NOMO-1 treated with dmso at 0.1 percent for 144 hours (cell line): ENCODE measurements at regions not wholly inside any gene's neighbourhood (a gene's known extent, or its start where the extent isn't known, plus 50 kb on each side); places are given as distances from the start of the nearest gene placed in this dataset.

Source experiments
- DNase-seq: peaks from one replicate; lab custom pipeline; 2025; ENCODE audit not compliant: unreplicated experiment; lab: John Stamatoyannopoulos, UW

DNA sequence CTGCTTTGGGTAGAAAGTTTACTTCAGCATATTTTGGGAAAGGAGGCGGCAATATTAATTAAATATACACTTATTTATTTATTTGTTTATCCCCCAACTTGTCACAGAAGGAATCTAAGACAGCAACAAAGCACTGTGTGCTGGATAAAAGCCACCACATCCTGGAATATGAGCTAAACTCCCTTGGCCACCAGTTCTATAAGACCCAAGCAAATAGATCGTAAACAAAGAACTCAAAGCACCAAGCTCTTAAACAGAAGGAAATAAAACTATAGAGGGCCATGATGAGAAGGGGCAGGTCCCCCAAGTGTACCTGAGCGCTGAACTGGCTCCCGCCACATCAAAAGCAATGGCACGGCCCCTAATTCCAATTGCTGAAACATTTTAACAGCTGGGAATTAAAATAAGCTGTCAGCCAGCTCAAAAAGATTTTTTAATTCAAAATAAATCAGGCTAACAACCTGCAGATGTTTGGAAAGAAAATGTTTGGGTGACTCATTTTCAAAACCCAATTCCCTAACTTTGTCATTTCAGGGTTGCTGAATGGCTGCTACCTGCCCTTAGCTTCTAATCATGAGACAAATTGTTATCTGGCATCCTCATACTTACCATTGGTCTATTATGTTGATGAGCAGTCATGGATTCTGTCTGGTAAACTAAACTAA lies 127.1 kb downstream of the SLC30A10 start:
- no peak for DNase-seq

DNA sequence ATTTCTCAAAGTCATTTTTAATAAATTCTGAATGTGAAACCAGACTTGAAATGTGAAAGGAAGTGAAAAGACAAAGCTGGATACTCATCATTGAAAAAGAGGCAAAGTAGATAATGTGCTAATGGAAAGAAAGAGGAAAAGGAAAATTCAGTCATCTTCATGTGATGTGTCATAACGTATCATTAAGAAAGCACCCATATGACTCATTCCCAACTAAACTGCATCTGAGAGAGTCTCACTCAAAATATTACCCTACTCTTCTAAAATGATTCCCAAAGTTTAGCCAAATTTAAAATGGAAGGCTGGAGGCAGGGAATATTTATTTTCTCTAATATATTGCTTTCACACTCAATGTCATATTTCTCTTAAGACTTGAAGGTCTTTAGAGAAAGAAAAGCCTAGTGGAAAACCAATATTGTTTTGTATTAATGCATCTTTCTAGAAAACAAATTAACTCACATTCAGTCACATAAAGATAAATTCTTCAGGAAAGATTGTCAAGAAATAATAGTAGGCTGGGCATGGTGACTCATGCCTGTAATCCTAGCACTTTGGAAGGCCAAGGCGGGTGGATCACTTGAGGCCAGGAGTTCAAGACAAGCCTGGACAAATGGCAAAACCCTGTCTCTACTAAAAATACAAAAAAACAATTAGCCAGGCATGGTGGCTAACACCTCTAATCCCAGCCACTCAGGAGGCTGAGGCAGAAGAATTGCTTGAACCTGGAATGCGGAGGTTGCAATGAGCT lies 129.9 kb downstream of the SLC30A10 start:
- no peak for DNase-seq

DNA sequence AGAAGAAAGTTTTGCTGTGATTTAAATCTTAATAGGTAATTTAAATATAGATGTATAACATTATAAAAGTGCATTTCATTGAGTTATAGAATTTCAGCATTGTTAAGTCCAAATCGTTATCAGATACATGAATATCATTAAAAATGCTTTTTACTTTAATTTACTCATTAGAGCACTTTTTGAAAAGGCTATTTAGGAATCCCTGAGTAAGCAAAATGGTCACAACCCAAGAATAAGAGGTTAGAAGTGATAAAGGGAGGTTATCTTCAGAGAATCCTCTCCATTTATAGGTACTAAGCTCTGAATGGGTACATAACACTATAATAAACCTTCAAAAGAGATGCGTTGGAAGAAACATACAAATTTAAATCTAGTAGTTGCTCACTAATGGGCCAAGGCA lies 130.7 kb downstream of the SLC30A10 start:
- no peak for DNase-seq

DNA sequence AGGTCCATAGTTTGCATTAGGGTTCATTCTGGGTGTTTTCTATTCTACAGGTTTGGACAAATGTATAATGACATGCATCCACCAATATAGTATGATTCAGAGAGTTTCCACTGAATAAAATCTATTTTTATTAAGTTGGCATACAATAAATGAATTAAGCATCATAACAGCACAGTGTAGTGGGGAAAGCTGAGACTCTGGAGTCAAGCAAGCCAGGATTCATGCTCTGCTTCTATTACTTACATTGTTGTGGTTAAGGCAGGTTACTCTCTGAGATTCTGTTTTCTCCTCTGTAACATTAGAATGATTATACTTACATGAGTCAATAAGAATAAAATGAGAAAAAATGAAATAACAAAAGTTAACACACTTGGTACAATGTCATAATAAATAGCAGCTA lies 131.3 kb downstream of the SLC30A10 start:
- no peak for DNase-seq

DNA sequence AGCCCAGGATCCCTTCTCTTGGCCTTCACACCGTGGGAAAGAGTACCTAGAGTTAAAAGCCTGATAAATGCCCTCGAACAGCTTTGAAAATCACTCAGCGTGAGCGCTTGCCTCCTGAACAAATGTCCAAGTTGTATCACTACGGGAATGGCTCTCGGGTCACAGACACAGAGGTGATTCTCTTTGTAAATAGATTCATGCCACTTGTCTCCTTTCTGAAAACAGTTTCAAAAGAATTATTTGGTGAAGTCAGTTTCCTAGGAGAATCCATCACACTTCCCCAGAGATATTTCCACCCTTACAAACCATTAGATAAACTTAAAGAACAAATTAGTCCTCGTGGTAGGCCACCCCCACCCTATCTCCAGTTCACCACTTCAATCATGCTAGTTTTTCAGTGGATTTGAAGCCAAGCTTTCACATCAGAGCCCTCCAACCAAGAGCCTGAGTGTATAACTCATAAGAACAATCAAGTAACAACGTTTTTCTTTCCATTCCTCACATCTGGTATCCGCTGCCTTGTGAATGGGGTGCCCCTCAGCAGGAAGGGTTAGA lies 132.9 kb downstream of the SLC30A10 start:
- DNase-seq = no peak

DNA sequence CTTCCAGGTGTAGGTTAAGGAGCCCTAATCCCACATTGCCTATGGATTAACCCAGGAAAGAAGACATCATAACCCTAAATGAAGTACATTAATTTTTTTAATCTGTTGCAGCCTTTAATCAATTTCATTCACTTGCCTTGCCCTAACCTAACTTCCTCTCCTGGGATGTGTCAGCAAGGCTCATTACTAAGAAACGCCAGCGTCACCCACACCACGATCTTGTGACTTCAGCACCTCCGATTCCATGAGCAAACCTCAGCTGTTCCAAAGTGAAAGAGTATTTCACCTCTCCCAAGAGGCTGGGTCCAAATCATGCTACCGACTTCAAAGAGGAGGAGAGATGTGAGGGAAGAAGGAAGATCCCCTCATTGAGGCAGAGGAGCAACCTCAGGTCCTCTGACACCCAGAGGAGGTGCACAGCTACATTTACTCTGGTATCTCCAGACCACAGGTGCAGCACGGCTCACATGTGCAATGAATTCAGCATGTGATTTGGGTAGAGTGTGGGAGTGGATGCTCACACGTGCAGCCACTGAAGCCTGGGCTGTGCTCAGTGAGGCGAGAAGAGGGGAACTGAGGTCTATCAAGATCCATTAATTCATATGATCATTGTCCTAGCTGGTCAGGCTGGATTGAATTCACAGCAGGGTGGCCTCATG lies 134.1 kb downstream of the SLC30A10 start:
- no peak for DNase-seq

DNA sequence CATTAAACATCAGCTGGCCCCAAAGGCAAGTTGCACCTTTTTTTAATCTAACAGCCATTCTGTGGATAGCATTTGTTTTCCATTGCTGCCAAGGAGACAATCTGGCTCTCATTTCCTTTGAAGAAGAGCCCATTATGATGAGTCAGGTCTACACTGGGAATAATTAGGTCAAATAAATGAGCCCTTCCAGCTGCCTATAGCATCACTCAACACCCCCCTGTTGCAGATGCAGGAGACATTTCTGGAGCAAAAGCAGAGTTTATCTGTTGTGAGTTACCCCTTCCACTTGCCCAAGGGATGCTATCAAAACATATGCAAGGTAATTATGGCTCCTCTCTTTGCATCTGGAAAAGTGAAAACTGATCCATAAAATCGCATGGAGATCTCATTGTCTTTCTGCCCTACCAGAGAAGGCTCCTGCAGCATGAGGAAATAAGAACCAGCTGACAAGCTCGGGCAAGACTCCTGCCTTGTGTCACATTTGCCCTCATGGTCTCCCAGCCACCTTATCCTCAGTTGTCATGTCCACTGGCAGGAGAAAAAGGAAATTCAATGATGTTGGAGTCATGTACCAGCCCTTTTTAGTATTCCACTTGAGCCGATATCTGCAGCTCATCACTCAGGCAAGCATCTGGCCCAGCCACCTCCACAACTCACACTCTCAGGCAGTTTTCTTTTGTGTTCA lies 135.9 kb downstream of the SLC30A10 start:
- DNase-seq = no peak

DNA sequence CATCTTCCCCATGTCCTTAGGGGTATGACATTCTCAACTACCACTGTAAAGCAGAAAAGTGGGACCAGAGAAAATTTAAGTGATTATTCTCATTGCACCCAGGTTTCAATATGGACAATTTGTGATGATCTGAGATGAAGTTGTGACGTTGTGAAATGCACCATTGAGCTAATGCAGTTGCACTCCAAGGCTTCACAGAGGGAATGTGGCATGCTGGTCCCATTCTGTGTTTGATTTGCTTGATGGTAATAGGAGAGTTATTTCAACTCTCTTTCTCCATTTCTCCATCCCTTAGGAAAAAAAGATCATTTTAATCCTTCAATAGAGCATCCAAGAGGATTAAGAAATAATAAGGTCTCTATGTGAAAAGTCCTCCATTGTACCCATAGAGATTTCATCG lies 136.6 kb downstream of the SLC30A10 start:
- no peak for DNase-seq

DNA sequence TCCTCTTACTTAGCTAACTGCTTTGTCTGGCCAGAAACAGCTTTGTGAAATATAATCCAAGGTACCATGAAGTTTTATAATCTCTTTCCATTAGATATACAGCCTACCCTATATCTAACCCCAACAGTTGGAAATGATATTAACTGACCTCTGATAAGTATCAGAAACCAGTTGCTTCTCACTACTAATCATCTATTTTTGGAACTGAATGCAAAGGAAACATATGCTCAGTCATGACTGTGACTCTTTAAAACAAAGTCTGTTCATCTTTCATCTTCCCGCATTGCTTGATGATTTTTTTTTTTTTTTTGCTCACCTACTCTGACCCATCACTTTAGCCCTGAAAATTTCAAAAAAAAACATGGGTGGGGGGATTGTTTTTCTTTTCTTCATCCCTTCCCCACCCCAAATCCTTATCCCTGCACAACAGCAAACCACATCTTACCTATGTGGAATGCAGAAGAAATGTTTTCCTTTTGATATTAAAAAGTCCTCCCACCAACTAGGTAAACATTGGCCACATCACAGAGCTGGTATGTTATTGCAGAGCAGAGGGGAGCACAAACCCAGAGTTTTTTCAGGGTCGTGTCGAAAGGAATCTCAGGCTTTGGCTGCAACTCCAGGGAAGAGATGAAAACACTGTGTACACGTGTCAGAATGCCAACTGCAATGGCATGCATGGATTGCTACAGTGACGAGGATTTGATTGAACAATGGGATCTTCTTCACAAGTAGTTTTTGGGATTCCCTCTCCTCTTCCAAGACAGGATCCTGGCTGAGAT lies 137.3 kb downstream of the SLC30A10 start:
- no peak for DNase-seq

DNA sequence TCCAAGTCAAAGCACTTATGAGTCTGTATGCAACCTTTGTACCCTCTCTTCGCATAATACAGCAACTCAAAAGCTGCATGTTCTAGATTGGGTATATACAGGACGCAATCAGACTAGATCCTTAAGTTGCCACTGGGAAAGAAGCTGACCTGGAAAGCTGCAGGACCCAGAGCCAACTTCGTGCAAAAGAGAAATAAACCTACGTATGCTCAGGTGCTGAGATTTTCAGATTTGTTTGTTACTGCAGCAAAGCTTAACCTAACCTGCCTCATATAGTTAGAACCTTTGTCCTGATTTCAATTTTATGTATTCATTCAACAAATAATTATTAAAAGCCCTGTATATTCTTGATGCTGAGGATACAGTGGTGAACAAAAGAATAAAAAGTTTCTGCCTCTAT lies 139.7 kb downstream of the SLC30A10 start:
- DNase-seq = no peak

DNA sequence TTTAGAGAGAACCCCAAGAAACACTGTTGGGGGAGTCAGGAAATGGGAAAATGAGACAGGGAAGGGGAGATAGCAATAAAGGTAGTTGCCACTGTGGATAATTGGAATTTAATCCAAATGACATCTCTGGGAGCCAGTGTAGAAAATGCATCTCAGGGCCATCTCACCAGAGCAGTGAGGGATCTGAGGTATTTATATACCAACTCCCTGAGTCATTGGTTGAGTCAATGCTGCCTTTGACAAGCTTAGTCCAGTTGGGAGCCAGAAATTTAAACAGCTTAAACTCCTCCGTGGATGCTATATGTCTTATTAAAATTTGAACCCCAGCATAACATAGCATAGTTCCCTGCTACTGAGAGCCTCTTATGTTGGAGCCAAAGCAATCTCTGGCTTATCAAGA lies 140.3 kb downstream of the SLC30A10 start:
- no peak for DNase-seq

DNA sequence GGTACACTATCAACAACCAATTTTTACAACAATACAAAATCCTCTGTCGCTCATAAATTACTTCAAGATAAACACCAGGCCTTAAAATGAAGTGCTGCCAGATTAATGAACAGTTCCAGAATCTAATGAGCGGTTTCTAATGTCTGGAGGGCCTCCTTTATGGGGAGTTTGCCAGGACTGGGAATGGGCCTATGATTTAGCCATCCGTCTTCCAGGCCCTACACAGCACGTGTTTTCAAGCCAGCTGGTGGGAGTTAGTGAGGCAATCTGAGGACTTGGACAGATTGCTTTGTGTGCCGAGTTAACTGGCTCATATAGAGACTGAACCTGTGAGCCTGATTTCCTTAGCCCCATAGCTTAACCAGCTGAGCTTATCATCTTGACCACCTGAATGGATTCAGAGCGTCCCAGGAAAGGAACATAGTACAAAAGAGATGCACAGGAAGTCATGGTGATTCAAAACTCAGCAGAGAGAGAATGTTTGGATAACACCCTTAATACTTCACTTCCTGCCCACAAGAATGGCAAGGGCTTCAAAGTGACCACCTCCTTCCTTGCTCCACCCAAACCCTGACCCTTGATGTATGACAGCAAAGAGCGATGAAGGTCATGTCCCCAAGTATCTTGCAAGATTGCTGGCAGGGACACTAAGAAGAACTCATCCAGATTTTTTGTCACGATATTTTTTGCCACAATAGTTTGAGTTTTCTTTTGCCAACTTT lies 143.5 kb downstream of the SLC30A10 start:
- DNase-seq = no peak

DNA sequence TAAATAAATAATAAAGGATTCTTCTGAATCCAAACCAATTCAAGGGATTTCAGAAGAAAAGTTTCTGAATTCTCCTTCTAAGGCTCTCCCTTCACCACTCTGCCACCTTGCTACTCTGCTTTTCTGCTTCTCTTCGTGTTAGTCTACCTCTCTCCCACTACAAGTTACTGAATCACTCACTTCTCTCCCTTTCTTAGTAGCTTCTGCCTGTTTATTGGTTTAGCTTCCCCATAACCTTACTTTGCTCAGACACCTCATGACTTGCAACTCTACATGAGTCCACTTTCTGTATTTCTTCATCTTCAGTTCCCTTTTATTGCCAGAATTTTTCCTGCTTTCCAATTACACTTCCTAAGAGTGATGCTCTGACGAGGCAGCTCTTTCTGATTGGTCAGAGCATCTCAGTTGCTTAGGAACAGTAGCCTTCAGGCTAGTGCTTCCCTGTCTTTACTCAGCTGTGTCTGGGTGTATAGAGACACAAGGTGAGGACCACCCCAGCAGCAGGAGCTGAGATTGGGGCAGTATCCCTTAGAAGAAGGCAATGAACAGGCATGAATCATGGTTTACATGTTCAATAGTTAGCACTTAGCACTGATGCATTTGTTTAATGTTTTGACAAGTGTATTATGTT lies 144.6 kb downstream of the SLC30A10 start:
- DNase-seq = no peak

DNA sequence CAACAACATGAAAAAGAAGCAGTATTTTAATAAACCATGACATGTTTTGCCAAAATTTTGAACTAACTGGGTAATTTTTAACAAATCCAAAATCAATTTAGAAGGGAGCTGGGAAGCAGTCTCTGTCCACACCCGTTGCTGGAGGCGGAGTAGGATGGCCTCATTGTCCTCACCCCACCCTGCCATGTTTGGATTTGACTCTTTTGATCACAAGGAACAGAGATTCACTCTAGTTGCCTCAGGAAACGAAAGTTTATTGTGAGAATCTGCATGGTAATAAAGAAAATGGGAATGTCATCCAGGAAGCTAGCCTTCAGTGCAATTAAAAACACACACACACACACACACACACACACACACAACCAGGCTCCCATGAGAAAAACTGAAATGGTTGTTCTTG lies 145.4 kb downstream of the SLC30A10 start:
- DNase-seq = no peak

DNA sequence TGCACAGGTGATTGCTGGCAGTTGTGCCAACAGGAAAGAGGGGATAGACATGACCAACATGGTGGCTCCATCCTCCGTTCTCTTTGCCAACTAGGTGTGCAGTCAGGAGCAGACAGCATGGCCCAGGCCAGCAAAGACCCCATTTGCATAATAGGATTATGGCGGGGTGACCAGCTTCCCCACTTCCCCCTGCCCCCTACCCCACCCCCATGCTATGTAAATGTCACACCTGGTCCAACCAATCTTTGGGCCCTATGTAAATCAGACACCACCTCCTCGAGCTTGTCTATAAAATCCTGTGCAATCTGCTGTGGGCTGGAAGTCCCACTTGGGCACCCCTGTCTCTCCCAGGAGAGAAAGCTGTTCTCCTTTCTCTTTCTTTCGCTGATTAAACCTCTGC lies 146.0 kb downstream of the SLC30A10 start:
- DNase-seq = no peak

DNA sequence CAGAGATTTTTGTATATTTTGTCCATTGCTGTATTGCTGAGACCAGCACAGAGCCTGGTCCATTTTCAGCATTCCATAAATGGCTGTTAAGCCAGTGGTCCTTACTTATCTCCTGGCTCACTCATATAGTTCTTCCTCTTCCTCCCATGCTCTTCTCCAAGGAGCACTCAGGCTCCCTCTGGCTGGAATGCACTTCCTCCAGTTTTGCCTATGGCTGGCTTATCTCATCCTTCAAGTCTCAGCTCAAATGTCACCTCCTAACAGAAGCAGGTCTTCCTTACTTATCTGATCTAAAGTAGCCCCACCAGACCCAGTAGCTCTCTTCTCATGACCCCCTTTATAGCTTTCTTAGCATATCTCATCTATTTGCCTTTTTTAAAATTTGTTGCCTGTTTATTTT lies 146.9 kb downstream of the SLC30A10 start:
- no peak for DNase-seq

DNA sequence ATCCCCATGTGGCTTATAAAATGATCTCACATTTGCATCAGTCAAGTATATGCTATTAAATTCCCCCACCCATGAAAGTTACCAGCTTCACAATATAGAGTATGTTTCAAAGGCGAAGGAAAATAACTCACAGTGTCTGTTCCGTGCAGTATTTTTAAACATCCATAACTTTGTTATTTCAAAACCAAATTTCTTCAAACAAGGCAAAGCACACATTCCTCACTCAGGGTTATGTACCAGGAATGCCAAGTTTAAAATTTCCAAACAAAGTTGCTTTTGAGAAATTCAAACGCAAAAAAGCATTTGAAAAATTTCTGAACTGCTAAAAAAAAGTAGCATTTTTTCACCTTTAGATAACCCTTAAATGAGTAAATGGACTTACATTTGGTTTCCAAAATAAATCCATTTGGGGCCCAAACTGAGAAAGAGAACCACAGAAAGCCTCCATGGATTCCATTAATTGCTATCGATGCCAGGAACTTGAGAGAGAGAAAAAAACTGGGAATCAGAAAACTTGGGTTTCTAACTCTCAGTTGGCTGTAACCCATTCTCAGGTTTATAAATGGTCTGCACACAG lies 149.5 kb downstream of the SLC30A10 start:
- DNase-seq = no peak

DNA sequence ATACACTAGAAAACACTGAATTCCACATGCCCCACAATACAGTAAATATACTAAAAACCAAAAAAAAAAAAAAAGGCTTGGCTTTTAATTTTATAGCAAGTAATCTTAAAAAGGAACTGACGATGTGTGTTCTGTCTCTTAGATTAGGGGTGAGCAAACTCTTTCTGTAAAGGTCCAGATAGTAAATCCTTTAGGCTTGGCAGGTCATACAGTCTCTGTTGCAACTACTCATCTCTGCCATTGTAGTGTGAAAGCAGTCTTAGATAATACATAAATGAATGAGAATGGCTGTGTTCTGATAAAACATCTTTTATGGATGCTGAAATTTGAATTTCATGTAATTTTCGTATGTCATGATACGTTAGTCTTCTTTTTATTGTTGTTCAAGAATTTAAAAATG lies 150.2 kb downstream of the SLC30A10 start:
- DNase-seq = no peak

DNA sequence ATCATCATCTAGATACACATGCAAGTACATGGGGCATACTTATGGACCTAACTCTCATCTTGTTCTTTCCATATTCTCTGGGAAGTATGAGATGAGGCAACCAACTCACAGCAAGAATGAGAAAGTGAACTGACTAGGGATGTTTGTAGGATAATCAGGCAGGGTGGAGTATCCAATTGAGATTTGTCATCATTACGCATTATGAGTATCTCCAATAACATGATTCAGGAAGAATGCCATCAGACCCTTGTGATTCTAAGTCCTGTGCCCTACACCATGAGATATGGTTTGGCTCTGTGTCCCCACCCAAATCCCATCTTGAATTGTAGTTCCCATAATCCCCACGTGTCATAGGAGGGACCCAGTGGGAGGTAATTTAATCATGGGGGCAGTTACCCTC lies 154.0 kb downstream of the SLC30A10 start:
- DNase-seq = no peak
